MM.1S (cell line): ENCODE measurements at regions not wholly inside any gene's neighbourhood (a gene's known extent, or its start where the extent isn't known, plus 50 kb on each side); places are given as distances from the start of the nearest gene placed in this dataset.

ENCODE experiments used
- DNase-seq: peaks from one replicate; pipeline ENCODE4 v3.0.0-alpha.2; 2015
- H2AFZ ChIP-seq: fragments of 300-600 bp; sonication (generic); 2 replicates; pipeline ENCODE4 v1.6.0; 2016; ENCODE audit warnings: antibody characterized with exemption, low read length
- H3F3A ChIP-seq: fragments of 300-600 bp; sonication (generic); 2 replicates; pipeline ENCODE4 v1.6.1; 2016; ENCODE audit warnings: mild to moderate bottlenecking, antibody characterized with exemption, low read length, moderate library complexity, mixed read lengths; ENCODE audit not compliant: insufficient read depth
- H3K27ac ChIP-seq: fragments of 300-600 bp; sonication (generic); 2 replicates; pipeline ENCODE4 v1.5.1; 2016; ENCODE audit warnings: mild to moderate bottlenecking, low read length
- H3K27me3 ChIP-seq: fragments of 300-600 bp; sonication (generic); replicated peaks from 2 replicates; pipeline ENCODE4 v1.6.0; 2016; ENCODE audit warnings: low read length; ENCODE audit not compliant: insufficient read depth
- H3K36me3 ChIP-seq: fragments of 300-600 bp; sonication (generic); replicated peaks from 2 replicates; pipeline ENCODE4 v1.6.1; 2016; ENCODE audit warnings: mild to moderate bottlenecking, low read length, mixed read lengths; ENCODE audit not compliant: insufficient read depth
- H3K4me1 ChIP-seq: fragments of 300-600 bp; sonication (generic); 2 replicates; pipeline ENCODE4 v1.6.1; 2016; ENCODE audit warnings: low read length, mixed read lengths
- H3K4me2 ChIP-seq: fragments of 300-600 bp; sonication (generic); 2 replicates; pipeline ENCODE4 v1.6.0; 2016; ENCODE audit warnings: low read depth, low read length
- H3K4me3 ChIP-seq: fragments of 300-600 bp; sonication (generic); 2 replicates; pipeline ENCODE4 v1.5.1; 2016; ENCODE audit warnings: low read length, mixed read lengths
- H3K79me2 ChIP-seq: fragments of 300-600 bp; sonication (generic); 2 replicates; pipeline ENCODE4 v1.6.1; 2016; ENCODE audit warnings: mixed run types, low read length, mixed read lengths
- H3K9ac ChIP-seq: fragments of 300-600 bp; sonication (generic); 2 replicates; pipeline ENCODE4 v1.6.1; 2016; ENCODE audit warnings: low read length, mixed read lengths
- H3K9me2 ChIP-seq: fragments of 300-600 bp; sonication (generic); replicated peaks from 2 replicates; pipeline ENCODE4 v1.6.1; 2016; ENCODE audit warnings: mild to moderate bottlenecking, low read length, mixed read lengths; ENCODE audit not compliant: insufficient read depth
- H3K9me3 ChIP-seq: fragments of 300-600 bp; sonication (generic); replicated peaks from 2 replicates; pipeline ENCODE4 v1.6.1; 2016; ENCODE audit warnings: mild to moderate bottlenecking, low read length, mixed read lengths; ENCODE audit not compliant: insufficient read depth
- H4K20me1 ChIP-seq: fragments of 300-600 bp; sonication (generic); 2 replicates; pipeline ENCODE4 v1.6.1; 2016; ENCODE audit warnings: mild to moderate bottlenecking, low read length, moderate library complexity, mixed read lengths; ENCODE audit not compliant: insufficient read depth
- CTCF ChIP-seq: fragments of 300-600 bp; sonication (generic); IDR thresholded peaks from 2 replicates; pipeline ENCODE4 v1.5.1; 2016; ENCODE audit warnings: antibody characterized with exemption, low read length, mixed read lengths
- EZH2 ChIP-seq: fragments of 300-600 bp; sonication (generic); optimal IDR thresholded peaks from 2 replicates; pipeline ENCODE3; 2017; ENCODE audit warnings: low read depth, mild to moderate bottlenecking, antibody characterized with exemption, low read length, mixed read lengths
- EZH2phosphoT487 ChIP-seq: fragments of 300-600 bp; sonication (generic); IDR thresholded peaks from 2 replicates; pipeline ENCODE4 v1.6.1; 2018; ENCODE audit warnings: antibody characterized with exemption, low read length

- Histone ChIP-seq H3K27ac (no peak overlapping the region), H3K9ac (no peak overlapping the region), H3K4me3 (no peak overlapping the region), H2AFZ (no peak overlapping the region), H3F3A (no peaks in the 10 kb centered on the region), H3K79me2 (no peaks in the 10 kb centered on the region), H3K27me3 (no peaks in the 10 kb centered on the region), H3K4me1 (no peaks in the 10 kb centered on the region), H3K9me3 (no peaks in the 10 kb centered on the region), H3K9me2 (no peaks in the 10 kb centered on the region), H3K36me3 (no peaks in the 10 kb centered on the region), H3K4me2 (no peak overlapping the region), H4K20me1 (no peaks in the 10 kb centered on the region)
- TF ChIP-seq EZH2: no peak
- TF ChIP-seq CTCF: no peak
- no peak for TF ChIP-seq EZH2phosphoT487
- no peak for DNase-seq
Measured at GRCh38 chr1:177838907-177839485, 130.9 kb downstream of the SEC16B start.

GRCh38 chr1:177833631-177834030 is 136.2 kb downstream of the SEC16B start:
- no peak overlapping the region for H3K4me2 ChIP-seq
- H3K27ac ChIP-seq: no peak overlapping the region
- H3K27me3 ChIP-seq: no peaks in the 10 kb centered on the region
- no peak overlapping the region for H3K4me3 ChIP-seq
- no peak overlapping the region for H2AFZ ChIP-seq
- no peak for DNase-seq
- no peaks in the 10 kb centered on the region for H3K36me3 ChIP-seq
- H4K20me1 ChIP-seq: no peaks in the 10 kb centered on the region
- TF ChIP-seq EZH2phosphoT487: no peak
- TF ChIP-seq CTCF: no peak
- H3K9ac ChIP-seq: no peak overlapping the region
- H3F3A ChIP-seq: no peaks in the 10 kb centered on the region
- H3K4me1 ChIP-seq: no peaks in the 10 kb centered on the region
- H3K9me3 ChIP-seq: no peaks in the 10 kb centered on the region
- H3K79me2 ChIP-seq: no peaks in the 10 kb centered on the region
- H3K9me2 ChIP-seq: no peaks in the 10 kb centered on the region

- H3K36me3 ChIP-seq: no peaks in the 10 kb centered on the region
- H3F3A ChIP-seq: 0 out of 2 replicates have a peak, but pooled peaks cover under 1% of the 10 kb centered on the region
- no peak for DNase-seq
- H3K4me3 ChIP-seq: no peak overlapping the region
- no peak overlapping the region for H3K4me2 ChIP-seq
- TF ChIP-seq EZH2 (no peak), EZH2phosphoT487 (no peak), CTCF (no peak)
- H3K4me1 ChIP-seq: peaks cover 5% of the 10 kb centered on the region
- no peaks in the 10 kb centered on the region for H3K9me3 ChIP-seq
- H2AFZ ChIP-seq: no peak overlapping the region
- H4K20me1 ChIP-seq: no peaks in the 10 kb centered on the region
- no peaks in the 10 kb centered on the region for H3K79me2 ChIP-seq
- H3K9ac ChIP-seq: no peak overlapping the region
- no peaks in the 10 kb centered on the region for H3K9me2 ChIP-seq
- H3K27me3 ChIP-seq: no peaks in the 10 kb centered on the region
- no peak overlapping the region for H3K27ac ChIP-seq
Measured at GRCh38 chr1:177830531-177831135, 139.2 kb downstream of the SEC16B start.
